ENCODE measurements at regions not wholly inside any gene's neighbourhood (a gene's known extent, or its start where the extent isn't known, plus 50 kb on each side); places are given as distances from the start of the nearest gene placed in this dataset.

- Mint-ChIP-seq H3K27ac (no peak overlapping the region), H3K9me3 (no peaks in the 10 kb centered on the region), H3K27me3 (peaks cover 5% of the 10 kb centered on the region), H3K4me3 (no peak overlapping the region), H3K36me3 (ENCODE audit: low read depth) (no peaks in the 10 kb centered on the region), H3K4me1 (ENCODE audit: low read depth) (no peaks in the 10 kb centered on the region)
- ATAC-seq (no peak), DNase-seq (no peak)
- no peak for TF ChIP-seq CTCF (IDR thresholded peaks at IDR 0.05)
- CTCF ChIA-PET = no interaction called here
- intact Hi-C loops (cut with micrococcal nuclease) = no loop called here
- POLR2A ChIA-PET = no interaction called here
Observed at GRCh38 chr10:120392245-120392644, 64.8 kb upstream of the PLPP4 start.

GRCh38 chr10:120392671-120393079 lies 64.4 kb upstream of the PLPP4 start:
- peaks cover 5% of the 10 kb centered on the region for H3K27me3 Mint-ChIP-seq
- ChIA-PET POLR2A (no interaction called here), CTCF (no interaction called here)
- intact Hi-C loops (cut with micrococcal nuclease) = no loop called here
- no peak for ATAC-seq
- no peak overlapping the region for H3K27ac Mint-ChIP-seq
- no peaks in the 10 kb centered on the region for H3K9me3 Mint-ChIP-seq
- no peak overlapping the region for H3K4me3 Mint-ChIP-seq
- no peak for TF ChIP-seq CTCF (IDR thresholded peaks at IDR 0.05)
- DNase-seq = no peak
- no peaks in the 10 kb centered on the region for H3K4me1 Mint-ChIP-seq (ENCODE audit: low read depth)
- H3K36me3 Mint-ChIP-seq (ENCODE audit: low read depth) = no peaks in the 10 kb centered on the region

GRCh38 chr10:120394446-120394845 lies 62.6 kb upstream of the PLPP4 start:
- peaks cover 5% of the 10 kb centered on the region for H3K27me3 Mint-ChIP-seq
- ChIA-PET POLR2A (no interaction called here), CTCF (no interaction called here)
- no peak for DNase-seq
- H3K9me3 Mint-ChIP-seq = no peaks in the 10 kb centered on the region
- TF ChIP-seq CTCF (IDR thresholded peaks at IDR 0.05) = no peak
- no peak overlapping the region for H3K4me3 Mint-ChIP-seq
- H3K4me1 Mint-ChIP-seq (ENCODE audit: low read depth) = no peaks in the 10 kb centered on the region
- intact Hi-C loops (cut with micrococcal nuclease) = no loop called here
- no peak for ATAC-seq
- no peaks in the 10 kb centered on the region for H3K36me3 Mint-ChIP-seq (ENCODE audit: low read depth)
- H3K27ac Mint-ChIP-seq = no peak overlapping the region

GRCh38 chr10:120396228-120396627 lies 60.8 kb upstream of the PLPP4 start:
- no peaks in the 10 kb centered on the region for H3K9me3 Mint-ChIP-seq
- intact Hi-C loops (cut with micrococcal nuclease) = no loop called here
- peaks cover 5% of the 10 kb centered on the region for H3K27me3 Mint-ChIP-seq
- TF ChIP-seq CTCF (IDR thresholded peaks at IDR 0.05) = no peak
- no peaks in the 10 kb centered on the region for H3K4me1 Mint-ChIP-seq (ENCODE audit: low read depth)
- no peaks in the 10 kb centered on the region for H3K36me3 Mint-ChIP-seq (ENCODE audit: low read depth)
- DNase-seq (no peak), ATAC-seq (no peak)
- H3K4me3 Mint-ChIP-seq = no peak overlapping the region
- CTCF ChIA-PET = interaction anchor here (1.2 kb wide), 1 partner anchor 175 kb away, joined by 3 read pairs; no protein-coding TSS in a partner anchor
- POLR2A ChIA-PET = no interaction called here
- H3K27ac Mint-ChIP-seq = no peak overlapping the region

GRCh38 chr10:120398180-120398579 lies 58.8 kb upstream of the PLPP4 start:
- Mint-ChIP-seq H3K36me3 (ENCODE audit: low read depth) (no peaks in the 10 kb centered on the region), H3K4me1 (ENCODE audit: low read depth) (no peaks in the 10 kb centered on the region), H3K27me3 (peaks cover 5% of the 10 kb centered on the region), H3K4me3 (no peak overlapping the region), H3K27ac (no peak overlapping the region), H3K9me3 (no peaks in the 10 kb centered on the region)
- ChIA-PET CTCF (no interaction called here), POLR2A (no interaction called here)
- no peak for TF ChIP-seq CTCF (IDR thresholded peaks at IDR 0.05)
- intact Hi-C loops (cut with micrococcal nuclease) = no loop called here
- DNase-seq (no peak), ATAC-seq (no peak)

Data from activated CD8-positive, alpha-beta T cell treated with anti-CD3 and anti-CD28 coated beads for 36 hours (primary cell).